ENCODE measurements at regions not wholly inside any gene's neighbourhood (a gene's known extent, or its start where the extent isn't known, plus 50 kb on each side); places are given as distances from the start of the nearest gene placed in this dataset.
"Not testable (repeated sequence)": the region's sequence is repeated elsewhere in the genome, so short reads cannot be mapped to it uniquely, and the experiment has no call there.

GRCh38 chr6:15145821-15146220 lies 100.0 kb upstream of the JARID2 start:
- intact Hi-C loops (cut with DNase I), result no loop called here
- no peak for DNase-seq

- DNase-seq, result no peak
- intact Hi-C loops (cut with DNase I), result no loop called here
These were observed 98.0 kb upstream of the JARID2 start for GRCh38 chr6:15147827-15148226.

GRCh38 chr6:15148356-15148946 lies 97.4 kb upstream of the JARID2 start:
- intact Hi-C loops (cut with DNase I), result no loop called here
- no peak for DNase-seq

- DNase-seq, result no peak
- intact Hi-C loops (cut with DNase I), result no loop called here
These were observed 95.7 kb upstream of the JARID2 start for GRCh38 chr6:15150207-15150606.

GRCh38 chr6:15152700-15153099 lies 93.2 kb upstream of the JARID2 start:
- intact Hi-C loops (cut with DNase I), result no loop called here
- no peak for DNase-seq

- intact Hi-C loops (cut with DNase I), result no loop called here
- no peak for DNase-seq
These were observed 92.7 kb upstream of the JARID2 start for GRCh38 chr6:15153191-15153590.

DNA sequence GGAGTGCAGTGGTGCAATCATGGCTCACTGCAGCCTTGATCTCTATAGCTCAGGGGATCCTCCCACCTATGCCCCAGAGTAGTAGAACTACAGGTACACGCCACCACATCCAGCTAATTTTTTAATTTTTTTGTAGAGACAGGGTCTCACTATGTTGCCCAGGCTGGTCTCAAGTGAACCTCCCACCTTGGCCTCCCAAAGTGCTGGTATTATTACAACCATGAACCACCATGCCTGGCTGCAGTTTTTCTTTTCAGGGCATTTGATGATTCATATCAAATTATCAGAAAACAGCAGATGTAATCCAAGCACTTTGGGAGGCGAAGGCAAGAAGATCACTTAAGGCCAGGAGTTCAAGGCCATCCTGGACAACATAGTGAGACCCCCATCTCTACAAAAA lies 88.4 kb upstream of the JARID2 start:
- intact Hi-C loops (cut with DNase I), result no loop called here
- DNase-seq, result no peak

GRCh38 chr6:15158821-15159619 lies 86.8 kb upstream of the JARID2 start:
- intact Hi-C loops (cut with DNase I), result no loop called here
- DNase-seq, result no peak

- intact Hi-C loops (cut with DNase I), result no loop called here
- DNase-seq, result no peak
These were observed 85.1 kb upstream of the JARID2 start for GRCh38 chr6:15160812-15161211.

- intact Hi-C loops (cut with DNase I); DNase-seq: not testable (repeated sequence)
These were observed 81.0 kb upstream of the JARID2 start for GRCh38 chr6:15164855-15165254.

DNA sequence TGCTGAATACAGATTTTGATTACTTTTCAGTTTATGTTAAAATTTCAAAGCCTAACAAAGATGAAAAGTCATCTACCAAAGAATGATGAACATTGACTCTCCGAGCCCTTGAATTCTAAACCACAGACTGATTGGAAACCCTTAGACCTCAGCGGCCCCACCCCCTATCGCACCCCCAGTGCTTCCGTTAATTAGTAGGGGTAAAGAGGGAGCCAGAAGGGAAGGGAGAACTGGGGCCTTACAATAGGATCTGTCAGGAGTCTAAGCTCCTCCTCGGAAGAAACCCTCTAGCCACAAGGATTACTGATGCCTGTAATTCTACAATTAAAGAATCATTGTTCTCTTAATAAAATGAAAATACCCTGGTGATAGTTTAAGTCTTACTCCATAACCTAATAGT lies 79.7 kb upstream of the JARID2 start:
- intact Hi-C loops (cut with DNase I), result no loop called here
- no peak for DNase-seq

DNA sequence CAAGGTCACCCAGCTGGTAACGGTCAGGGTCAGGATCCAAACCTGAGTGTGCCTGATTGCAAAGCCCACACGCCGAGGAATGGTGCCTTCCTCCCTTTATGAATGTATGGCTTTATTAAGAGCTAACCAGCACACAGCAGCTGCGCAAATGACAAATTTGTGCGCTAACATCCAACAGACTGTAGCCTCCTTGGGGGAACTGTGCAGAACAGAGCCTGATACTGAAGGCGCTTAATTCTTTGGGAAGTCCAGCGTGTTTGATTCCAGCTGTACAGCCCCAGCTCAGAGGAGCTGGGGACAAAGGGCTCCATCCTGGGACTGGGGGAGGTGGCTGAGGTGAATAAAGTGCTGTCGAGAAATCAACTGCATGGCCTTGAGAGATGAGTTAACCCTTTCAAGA lies 75.7 kb upstream of the JARID2 start:
- intact Hi-C loops (cut with DNase I), result no loop called here
- no peak for DNase-seq

- intact Hi-C loops (cut with DNase I), result no loop called here
- DNase-seq, result no peak
These were observed 74.8 kb upstream of the JARID2 start for GRCh38 chr6:15171026-15171425.

GRCh38 chr6:15176816-15177370 lies 69.0 kb upstream of the JARID2 start:
- intact Hi-C loops (cut with DNase I), result no loop called here

DNA sequence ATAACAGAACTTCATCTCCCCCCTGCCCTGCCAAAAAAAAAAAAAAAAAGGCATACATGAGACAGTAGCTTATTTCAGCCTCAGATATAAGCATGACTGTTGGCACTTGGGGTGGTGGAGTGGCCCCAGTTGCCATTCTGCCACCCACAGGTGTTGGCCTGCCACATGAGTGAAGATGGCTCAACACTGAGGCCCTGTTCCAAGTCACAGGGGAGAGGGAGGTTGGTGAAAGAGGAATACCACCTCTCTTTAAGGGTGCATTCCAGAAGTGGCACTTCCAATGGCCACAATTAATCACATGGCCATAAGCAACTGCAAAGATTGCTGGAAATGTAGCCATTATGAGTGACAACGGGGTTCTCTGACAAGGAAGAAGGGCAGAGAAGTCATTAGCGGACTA lies 61.9 kb upstream of the JARID2 start:
- DNase-seq, result no peak
- intact Hi-C loops (cut with DNase I), result no loop called here

More at GRCh38 chr6:15176816-15177370, 69.0 kb upstream of the JARID2 start:
- DNase-seq, result no peak

- DNase-seq, result no peak
- intact Hi-C loops (cut with DNase I), result no loop called here
These were observed 61.4 kb upstream of the JARID2 start for GRCh38 chr6:15184441-15184861.

GRCh38 chr6:15185111-15185510 lies 60.8 kb upstream of the JARID2 start:
- not testable (repeated sequence) for DNase-seq

GRCh38 chr6:15193451-15193850 lies 52.4 kb upstream of the JARID2 start:
- DNase-seq; intact Hi-C loops (cut with DNase I): not testable (repeated sequence)

More at GRCh38 chr6:15185111-15185510, 60.8 kb upstream of the JARID2 start:
- intact Hi-C loops (cut with DNase I), result not testable (repeated sequence)

DNA sequence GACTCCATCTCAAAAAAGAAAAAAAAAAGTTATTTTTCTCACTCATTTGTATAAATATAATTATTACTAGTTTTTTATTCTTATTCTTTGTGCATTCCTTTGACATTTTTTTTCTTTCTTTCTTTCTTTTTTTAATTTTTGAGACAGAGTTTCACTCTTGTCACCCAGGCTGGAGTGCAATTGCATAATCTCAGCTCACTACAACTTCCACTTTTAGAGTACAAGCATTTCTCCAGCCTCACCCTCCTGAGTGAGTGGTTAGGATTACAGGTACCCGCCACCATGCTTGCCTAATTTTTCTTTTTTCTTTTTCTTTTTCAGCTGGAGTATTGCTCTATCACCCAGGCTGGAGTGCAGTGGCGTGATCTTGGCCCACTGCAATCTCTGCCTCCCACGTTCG lies 51.4 kb upstream of the JARID2 start:
- DNase-seq, result no peak
- intact Hi-C loops (cut with DNase I), result no loop called here

Data from head of caudate nucleus (tissue), 42 donors.